ENCODE measurements at regions not wholly inside any gene's neighbourhood (a gene's known extent, or its start where the extent isn't known, plus 50 kb on each side); places are given as distances from the start of the nearest gene placed in this dataset.

GRCh38 chr3:88239870-88240269, 90.1 kb downstream of the C3orf38 start:
- H4K20me1 ChIP-seq (ENCODE audit: insufficient read depth, low read length), result no peaks in the 10 kb centered on the region
- no peaks in the 10 kb centered on the region for H3K79me2 ChIP-seq (ENCODE audit: insufficient read depth, low read length)
- no peaks in the 10 kb centered on the region for H3K9me2 ChIP-seq (ENCODE audit: low read depth, low read length)
- H3K4me2 ChIP-seq (ENCODE audit: low read length), result no peak overlapping the region
- no peak overlapping the region for H3K9ac ChIP-seq (ENCODE audit: low read length)
- H3K9me3 ChIP-seq (ENCODE audit: low read length), result no peaks in the 10 kb centered on the region
- H3K27me3 ChIP-seq (ENCODE audit: insufficient read depth, low read length), result no peaks in the 10 kb centered on the region
- H2AFZ ChIP-seq (ENCODE audit: low read length), result no peak overlapping the region
- no peak overlapping the region for H3K4me3 ChIP-seq (ENCODE audit: low read depth, low read length, poor library complexity, severe bottlenecking)
- no peaks in the 10 kb centered on the region for H3F3A ChIP-seq (ENCODE audit: insufficient read depth, low read length)
- H3K27ac ChIP-seq (ENCODE audit: low read depth, low read length, poor library complexity, severe bottlenecking), result no peak overlapping the region
- H3K36me3 ChIP-seq (ENCODE audit: insufficient read depth, low read length), result no peaks in the 10 kb centered on the region
- TF ChIP-seq CTCF (IDR thresholded peaks at IDR 0.05; ENCODE audit: low read length) (no peak), EZH2 (IDR thresholded peaks at IDR 0.05; ENCODE audit: borderline replicate concordance, low read length) (no peak)
- H3K4me1 ChIP-seq (ENCODE audit: insufficient read depth, low read length, severe bottlenecking), result no peaks in the 10 kb centered on the region

- no peaks in the 10 kb centered on the region for H3K79me2 ChIP-seq (ENCODE audit: insufficient read depth, low read length)
- H3K9me2 ChIP-seq (ENCODE audit: low read depth, low read length), result no peaks in the 10 kb centered on the region
- no peaks in the 10 kb centered on the region for H3K4me1 ChIP-seq (ENCODE audit: insufficient read depth, low read length, severe bottlenecking)
- no peaks in the 10 kb centered on the region for H3F3A ChIP-seq (ENCODE audit: insufficient read depth, low read length)
- H3K4me3 ChIP-seq (ENCODE audit: low read depth, low read length, poor library complexity, severe bottlenecking), result no peak overlapping the region
- H3K9ac ChIP-seq (ENCODE audit: low read length), result no peak overlapping the region
- H4K20me1 ChIP-seq (ENCODE audit: insufficient read depth, low read length), result no peaks in the 10 kb centered on the region
- H2AFZ ChIP-seq (ENCODE audit: low read length), result no peak overlapping the region
- no peaks in the 10 kb centered on the region for H3K27me3 ChIP-seq (ENCODE audit: insufficient read depth, low read length)
- no peaks in the 10 kb centered on the region for H3K9me3 ChIP-seq (ENCODE audit: low read length)
- no peak overlapping the region for H3K27ac ChIP-seq (ENCODE audit: low read depth, low read length, poor library complexity, severe bottlenecking)
- TF ChIP-seq CTCF (IDR thresholded peaks at IDR 0.05; ENCODE audit: low read length) (no peak), EZH2 (IDR thresholded peaks at IDR 0.05; ENCODE audit: borderline replicate concordance, low read length) (no peak)
- H3K4me2 ChIP-seq (ENCODE audit: low read length), result no peak overlapping the region
- H3K36me3 ChIP-seq (ENCODE audit: insufficient read depth, low read length), result no peaks in the 10 kb centered on the region
These were observed 98.9 kb downstream of the C3orf38 start for GRCh38 chr3:88248658-88249057.

- H3K36me3 ChIP-seq (ENCODE audit: insufficient read depth, low read length), result no peaks in the 10 kb centered on the region
These were observed 109.3 kb downstream of the C3orf38 start for GRCh38 chr3:88259045-88259444.

More at GRCh38 chr3:88259045-88259444, 109.3 kb downstream of the C3orf38 start:
- Histone ChIP-seq H3K4me1 (ENCODE audit: insufficient read depth, low read length, severe bottlenecking) (no peaks in the 10 kb centered on the region), H3K4me3 (ENCODE audit: low read depth, low read length, poor library complexity, severe bottlenecking) (no peak overlapping the region), H3K79me2 (ENCODE audit: insufficient read depth, low read length) (no peaks in the 10 kb centered on the region), H3K9me3 (ENCODE audit: low read length) (no peaks in the 10 kb centered on the region), H2AFZ (ENCODE audit: low read length) (no peak overlapping the region), H3F3A (ENCODE audit: insufficient read depth, low read length) (no peaks in the 10 kb centered on the region), H3K27me3 (ENCODE audit: insufficient read depth, low read length) (no peaks in the 10 kb centered on the region), H3K4me2 (ENCODE audit: low read length) (no peak overlapping the region), H3K27ac (ENCODE audit: low read depth, low read length, poor library complexity, severe bottlenecking) (no peak overlapping the region), H3K9me2 (ENCODE audit: low read depth, low read length) (no peaks in the 10 kb centered on the region), H3K9ac (ENCODE audit: low read length) (no peak overlapping the region), H4K20me1 (ENCODE audit: insufficient read depth, low read length) (no peaks in the 10 kb centered on the region)
- TF ChIP-seq CTCF (IDR thresholded peaks at IDR 0.05; ENCODE audit: low read length), result no peak
- TF ChIP-seq EZH2 (IDR thresholded peaks at IDR 0.05; ENCODE audit: borderline replicate concordance, low read length), result no peak

Measured in OCI-LY1 (cell line).